RWPE2 (cell line): ENCODE measurements at regions not wholly inside any gene's neighbourhood (a gene's known extent, or its start where the extent isn't known, plus 50 kb on each side); places are given as distances from the start of the nearest gene placed in this dataset.

ENCODE experiments used
- ATAC-seq: fragments of 200-7000 bp; cut with Tn5 transposase; 3 replicates; pipeline ENCODE4 v1.9.1; 2021; ENCODE audit warnings: low read depth
- DNase-seq: peaks from one replicate; pipeline ENCODE4 v3.0.0-alpha.2; 2020; ENCODE audit warnings: low spot score
- H3K27ac ChIP-seq: fragments of 450-650 bp; 2 replicates; pipeline ENCODE4 v1.5.1; 2017; ENCODE audit warnings: mild to moderate bottlenecking; ENCODE audit not compliant: poor library complexity, severe bottlenecking
- H3K27me3 ChIP-seq: fragments of 250-450 bp; sonication (Bioruptor Pico); 2 replicates; pipeline ENCODE4 v1.5.1; 2021; ENCODE audit warnings: mild to moderate bottlenecking, moderate library complexity; ENCODE audit not compliant: insufficient read depth, poor library complexity, severe bottlenecking
- H3K36me3 ChIP-seq: fragments of 250-450 bp; sonication (Bioruptor Pico); 2 replicates; pipeline ENCODE4 v1.5.1; 2020; ENCODE audit warnings: low read depth, mild to moderate bottlenecking, moderate library complexity
- H3K4me1 ChIP-seq: fragments of 250-450 bp; sonication (Bioruptor Pico); 2 replicates; pipeline ENCODE4 v1.5.1; 2021; ENCODE audit warnings: mild to moderate bottlenecking, moderate library complexity; ENCODE audit not compliant: insufficient read depth, poor library complexity, severe bottlenecking
- H3K4me3 ChIP-seq: fragments of 250-450 bp; sonication (Bioruptor Pico); 2 replicates; pipeline ENCODE4 v1.5.1; 2021; ENCODE audit warnings: mild to moderate bottlenecking, moderate library complexity; ENCODE audit not compliant: severe bottlenecking
- H3K9me3 ChIP-seq: fragments of 250-450 bp; sonication (Bioruptor Pico); 2 replicates; pipeline ENCODE4 v1.5.1; 2021; ENCODE audit warnings: mild to moderate bottlenecking, moderate library complexity; ENCODE audit not compliant: severe bottlenecking
- TF ChIP-seq, protein P1 (sequence below): fragments of 450-650 bp; IDR thresholded peaks from one replicate; pipeline ENCODE4 v1.5.1; 2017; ENCODE audit warnings: mild to moderate bottlenecking, moderate library complexity; ENCODE audit not compliant: poor library complexity, severe bottlenecking

DNA sequence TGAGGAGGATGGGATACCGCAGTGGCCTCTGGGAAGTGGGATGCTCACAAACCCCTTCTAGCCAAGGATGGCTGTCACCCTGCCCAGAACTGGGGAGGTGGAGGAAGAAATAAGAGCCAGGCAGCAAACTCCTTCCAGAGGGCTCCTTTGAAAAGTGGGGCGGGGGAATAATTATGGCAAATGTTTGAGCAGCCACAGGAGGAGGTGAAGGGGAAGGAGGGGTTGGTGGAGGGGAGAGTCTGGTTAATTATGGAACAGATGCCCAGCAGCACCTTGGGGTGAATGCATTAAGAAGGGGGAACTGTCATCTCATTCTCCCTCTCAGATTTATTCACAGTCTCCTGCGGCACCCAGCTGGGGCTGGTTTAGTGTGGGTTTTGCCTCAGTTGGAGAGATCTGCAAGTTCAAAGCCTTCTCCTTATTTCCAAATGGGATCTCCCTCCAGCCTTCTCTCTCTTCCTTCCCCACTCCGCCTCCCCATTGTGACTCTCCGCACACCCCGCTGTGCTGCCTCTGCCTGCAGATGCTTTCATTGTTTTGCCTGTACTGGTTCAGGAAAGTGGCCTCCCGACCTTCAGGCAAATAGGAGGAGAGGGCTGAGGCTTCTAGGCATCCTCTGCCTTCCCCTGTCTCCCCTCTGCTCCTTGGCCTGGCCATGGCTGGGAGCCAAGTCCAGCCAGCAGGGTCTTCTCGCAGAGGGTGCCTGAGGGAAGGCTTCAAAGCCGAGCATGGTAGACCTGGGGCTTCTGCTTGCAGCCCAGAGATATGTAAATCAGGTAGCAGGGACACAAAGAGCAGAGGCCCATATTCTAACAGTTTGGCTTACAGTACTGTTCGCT is 457.2 kb upstream of the MEX3C start:
- no peaks in the 10 kb centered on the region for H3K4me1 ChIP-seq
- H3K4me3 ChIP-seq: no peak overlapping the region
- ATAC-seq: no peak
- H3K36me3 ChIP-seq: no peaks in the 10 kb centered on the region
- H3K9me3 ChIP-seq: no peaks in the 10 kb centered on the region
- TF ChIP-seq, protein P1, sequence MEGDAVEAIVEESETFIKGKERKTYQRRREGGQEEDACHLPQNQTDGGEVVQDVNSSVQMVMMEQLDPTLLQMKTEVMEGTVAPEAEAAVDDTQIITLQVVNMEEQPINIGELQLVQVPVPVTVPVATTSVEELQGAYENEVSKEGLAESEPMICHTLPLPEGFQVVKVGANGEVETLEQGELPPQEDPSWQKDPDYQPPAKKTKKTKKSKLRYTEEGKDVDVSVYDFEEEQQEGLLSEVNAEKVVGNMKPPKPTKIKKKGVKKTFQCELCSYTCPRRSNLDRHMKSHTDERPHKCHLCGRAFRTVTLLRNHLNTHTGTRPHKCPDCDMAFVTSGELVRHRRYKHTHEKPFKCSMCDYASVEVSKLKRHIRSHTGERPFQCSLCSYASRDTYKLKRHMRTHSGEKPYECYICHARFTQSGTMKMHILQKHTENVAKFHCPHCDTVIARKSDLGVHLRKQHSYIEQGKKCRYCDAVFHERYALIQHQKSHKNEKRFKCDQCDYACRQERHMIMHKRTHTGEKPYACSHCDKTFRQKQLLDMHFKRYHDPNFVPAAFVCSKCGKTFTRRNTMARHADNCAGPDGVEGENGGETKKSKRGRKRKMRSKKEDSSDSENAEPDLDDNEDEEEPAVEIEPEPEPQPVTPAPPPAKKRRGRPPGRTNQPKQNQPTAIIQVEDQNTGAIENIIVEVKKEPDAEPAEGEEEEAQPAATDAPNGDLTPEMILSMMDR: no peak
- H3K27me3 ChIP-seq: no peaks in the 10 kb centered on the region
- DNase-seq: no peak
- H3K27ac ChIP-seq: no peak overlapping the region

DNA sequence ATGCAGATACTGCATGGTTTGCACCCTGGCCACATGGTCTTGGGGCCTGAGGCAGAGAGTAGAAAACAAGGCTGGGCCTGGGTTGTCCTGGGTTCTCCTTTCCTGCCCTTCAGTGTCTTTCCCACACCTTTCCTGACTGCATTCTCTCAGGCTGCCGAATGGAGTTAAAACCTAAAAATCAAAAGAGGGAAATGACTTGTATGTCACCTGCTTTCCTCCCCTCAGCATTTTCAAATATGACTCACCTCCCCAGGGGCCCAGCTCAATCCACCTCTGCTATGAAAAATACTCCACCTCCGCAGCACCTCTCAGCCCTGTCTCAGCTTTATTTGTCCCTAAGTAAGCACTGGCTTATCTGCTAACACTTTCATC is 457.8 kb upstream of the MEX3C start:
- ATAC-seq (peak; percentile 25; the same call in 1 of the 3 replicates), DNase-seq (no peak)
- no peaks in the 10 kb centered on the region for H3K36me3 ChIP-seq
- TF ChIP-seq, protein P1: no peak
- no peaks in the 10 kb centered on the region for H3K4me1 ChIP-seq
- H3K27me3 ChIP-seq: no peaks in the 10 kb centered on the region
- no peaks in the 10 kb centered on the region for H3K9me3 ChIP-seq
- no peak overlapping the region for H3K4me3 ChIP-seq
- H3K27ac ChIP-seq: no peak overlapping the region

DNA sequence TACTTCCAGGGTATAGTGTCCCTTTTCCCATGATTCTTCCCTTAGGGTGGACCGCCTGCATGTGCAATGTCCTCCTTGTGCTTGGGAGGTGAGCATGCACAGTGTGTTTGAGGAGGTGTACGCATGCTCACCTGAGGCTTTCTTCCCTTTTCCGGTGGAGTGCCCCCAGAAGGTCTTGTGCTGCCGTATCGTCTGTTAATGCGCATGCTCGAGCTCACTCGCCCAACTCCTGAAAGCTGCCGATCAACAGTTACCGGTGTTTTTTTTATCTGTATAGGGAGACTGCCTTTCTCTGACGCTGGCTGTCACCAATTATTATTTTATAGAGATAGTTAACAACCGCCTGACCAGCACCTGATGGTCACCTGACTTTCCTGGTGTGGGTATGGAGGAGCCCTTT is 458.8 kb upstream of the MEX3C start:
- no peaks in the 10 kb centered on the region for H3K4me1 ChIP-seq
- H3K9me3 ChIP-seq: no peaks in the 10 kb centered on the region
- no peaks in the 10 kb centered on the region for H3K36me3 ChIP-seq
- no peak overlapping the region for H3K27ac ChIP-seq
- no peak overlapping the region for H3K4me3 ChIP-seq
- TF ChIP-seq, protein P1: no peak
- DNase-seq: no peak
- H3K27me3 ChIP-seq: no peaks in the 10 kb centered on the region
- ATAC-seq: no peak

DNA sequence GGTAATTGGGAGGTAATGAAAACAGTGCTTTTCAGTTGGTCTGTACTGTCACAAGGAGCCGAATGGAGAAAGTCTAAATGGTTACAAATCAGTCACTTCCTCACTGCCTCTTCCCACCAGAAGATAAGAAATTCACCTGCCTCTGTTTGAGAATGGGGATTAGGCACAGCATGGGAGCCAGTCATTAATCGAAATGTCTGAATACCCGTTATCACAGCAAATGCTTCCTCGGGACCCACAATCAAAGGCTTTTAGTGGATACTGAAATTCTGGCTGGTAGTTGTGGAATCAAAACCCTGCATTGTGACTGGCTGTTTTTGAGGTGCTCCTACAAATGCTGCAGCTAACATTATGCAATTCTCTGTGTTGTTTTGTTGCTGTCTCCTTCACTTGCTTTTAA is 461.0 kb upstream of the MEX3C start:
- H3K27me3 ChIP-seq: no peaks in the 10 kb centered on the region
- H3K4me1 ChIP-seq: no peaks in the 10 kb centered on the region
- ATAC-seq (no peak), DNase-seq (no peak)
- H3K4me3 ChIP-seq: no peak overlapping the region
- no peak overlapping the region for H3K27ac ChIP-seq
- H3K36me3 ChIP-seq: no peaks in the 10 kb centered on the region
- TF ChIP-seq, protein P1: no peak
- no peaks in the 10 kb centered on the region for H3K9me3 ChIP-seq

DNA sequence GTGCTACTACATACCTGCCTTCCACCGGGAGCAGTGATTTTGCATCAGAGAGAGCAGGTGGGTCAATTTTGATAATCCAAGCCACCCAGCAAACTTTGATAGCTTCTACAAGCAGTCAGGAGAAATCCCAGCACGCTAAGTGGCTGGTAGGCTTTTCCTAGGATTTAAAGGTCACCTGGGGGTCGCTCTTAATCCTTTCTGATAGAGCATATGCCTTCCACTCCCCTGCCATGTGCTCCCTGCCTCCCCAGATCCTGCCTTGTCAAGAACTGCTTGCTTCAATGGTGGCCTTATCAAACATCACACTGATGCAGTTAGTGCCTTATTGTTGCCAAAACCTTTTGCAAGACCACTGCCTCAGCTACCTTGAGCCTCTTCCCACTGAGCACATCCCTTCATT is 462.3 kb upstream of the MEX3C start:
- H3K9me3 ChIP-seq: no peaks in the 10 kb centered on the region
- TF ChIP-seq, protein P1: no peak
- H3K27ac ChIP-seq: no peak overlapping the region
- ATAC-seq (no peak), DNase-seq (no peak)
- H3K27me3 ChIP-seq: no peaks in the 10 kb centered on the region
- H3K4me3 ChIP-seq: no peak overlapping the region
- no peaks in the 10 kb centered on the region for H3K36me3 ChIP-seq
- no peaks in the 10 kb centered on the region for H3K4me1 ChIP-seq
